ENCODE measurements at regions not wholly inside any gene's neighbourhood (a gene's known extent, or its start where the extent isn't known, plus 50 kb on each side); places are given as distances from the start of the nearest gene placed in this dataset.

GRCh38 chr1:94646141-94646643 lies 104.6 kb upstream of the F3 start:
- DNase-seq (ENCODE audit: low spot score), result no peak
- no peak for TF ChIP-seq CTCF (IDR thresholded peaks at IDR 0.05; ENCODE audit: extremely low read depth, missing control alignments)

GRCh38 chr1:94644352-94644751 lies 102.8 kb upstream of the F3 start:
- no peak for DNase-seq (ENCODE audit: low spot score)

GRCh38 chr1:94643819-94644218 lies 102.3 kb upstream of the F3 start:
- no peak for TF ChIP-seq CTCF (IDR thresholded peaks at IDR 0.05; ENCODE audit: extremely low read depth, missing control alignments)
- no peak for DNase-seq (ENCODE audit: low spot score)

More at GRCh38 chr1:94644352-94644751, 102.8 kb upstream of the F3 start:
- TF ChIP-seq CTCF (IDR thresholded peaks at IDR 0.05; ENCODE audit: extremely low read depth, missing control alignments), result no peak

- DNase-seq (ENCODE audit: low spot score), result no peak
- no peak for TF ChIP-seq CTCF (IDR thresholded peaks at IDR 0.05; ENCODE audit: extremely low read depth, missing control alignments)
Measured at GRCh38 chr1:94642617-94643321, 101.2 kb upstream of the F3 start.

GRCh38 chr1:94641990-94642389 lies 100.4 kb upstream of the F3 start:
- no peak for DNase-seq (ENCODE audit: low spot score)
- no peak for TF ChIP-seq CTCF (IDR thresholded peaks at IDR 0.05; ENCODE audit: extremely low read depth, missing control alignments)

- TF ChIP-seq CTCF (IDR thresholded peaks at IDR 0.05; ENCODE audit: extremely low read depth, missing control alignments), result no peak
- DNase-seq (ENCODE audit: low spot score), result no peak
Measured at GRCh38 chr1:94640125-94640524, 98.6 kb upstream of the F3 start.

GRCh38 chr1:94637121-94637520 lies 95.6 kb upstream of the F3 start:
- no peak for DNase-seq (ENCODE audit: low spot score)

More at GRCh38 chr1:94637121-94637520, 95.6 kb upstream of the F3 start:
- TF ChIP-seq CTCF (IDR thresholded peaks at IDR 0.05; ENCODE audit: extremely low read depth, missing control alignments), result no peak

Measured in GM20000 (cell line).